GM18505 (cell line): ENCODE measurements at regions not wholly inside any gene's neighbourhood (a gene's known extent, or its start where the extent isn't known, plus 50 kb on each side); places are given as distances from the start of the nearest gene placed in this dataset.
"Not testable (repeated sequence)": the region's sequence is repeated elsewhere in the genome, so short reads cannot be mapped to it uniquely, and the experiment has no call there.

ENCODE experiments used
- ATAC-seq: cut with Tn5 transposase; IDR thresholded peaks from one replicate; pipeline ENCODE4 v1.9.1; 2021; ENCODE audit not compliant: unreplicated experiment
- POLR2A ChIP-seq: IDR thresholded peaks from 4 replicates; pipeline ENCODE4 v1.6.1; 2011; ENCODE audit warnings: borderline replicate concordance; ENCODE audit not compliant: insufficient read depth, insufficient read length; ENCODE audit errors: extremely low read depth

DNA sequence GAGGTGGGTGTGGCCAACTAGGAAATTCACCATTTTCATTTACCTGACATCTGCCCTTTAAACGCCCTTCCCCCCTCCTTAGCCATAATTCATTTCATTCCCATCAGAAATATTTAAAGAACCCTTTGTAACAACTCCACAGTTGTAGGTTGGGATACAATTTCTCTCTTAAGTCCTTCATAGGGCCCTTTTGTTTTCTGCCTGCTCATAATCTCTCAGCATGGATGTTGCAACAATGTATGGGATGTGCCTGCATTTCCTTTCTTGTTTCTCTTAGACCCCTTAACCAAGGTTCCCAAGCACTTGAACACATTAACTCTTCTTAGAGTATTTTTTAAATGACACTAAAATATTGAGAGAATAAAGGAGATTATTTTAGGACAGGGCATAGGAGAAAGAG lies 51.7 kb upstream of the MYO10 start:
- TF ChIP-seq POLR2A, result no peak

DNA sequence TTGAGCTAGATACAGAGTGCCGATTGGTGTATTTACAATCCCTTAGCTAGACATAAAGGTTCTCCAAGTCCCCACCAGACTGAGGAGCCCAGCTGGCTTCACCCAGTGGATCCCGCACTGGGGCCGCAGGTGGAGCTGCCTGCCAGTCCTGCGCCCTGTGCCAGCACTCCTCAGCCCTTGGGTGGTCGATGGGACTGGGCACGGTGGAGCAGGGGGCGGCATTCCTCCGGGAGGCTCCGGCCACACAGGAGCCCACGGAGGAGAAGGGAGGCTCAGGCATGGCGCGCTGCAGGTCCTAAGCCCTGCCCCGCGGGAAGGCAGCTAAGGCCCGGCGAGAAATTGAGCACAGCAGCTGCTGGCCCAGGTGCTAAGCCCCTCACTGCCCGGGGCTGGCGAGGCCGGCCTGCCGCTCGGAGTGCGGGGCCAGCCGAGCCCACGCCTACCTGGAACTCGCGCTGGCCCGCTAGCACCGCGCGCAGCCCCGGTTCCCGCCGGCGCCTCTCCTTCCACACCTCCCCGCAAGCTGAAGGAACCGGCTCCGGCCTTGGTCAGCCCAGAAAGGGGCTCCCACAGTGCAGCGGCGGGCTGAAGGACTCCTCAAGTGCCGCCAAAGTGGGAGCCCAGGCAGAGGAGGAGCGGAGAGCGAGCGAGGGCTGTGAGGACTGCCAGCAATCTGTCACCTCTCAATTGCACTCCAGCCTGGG lies 54.9 kb upstream of the MYO10 start:
- ATAC-seq, result not testable (repeated sequence)

More for the DNA sequence above, 51.7 kb upstream of the MYO10 start:
- ATAC-seq, result no peak

DNA sequence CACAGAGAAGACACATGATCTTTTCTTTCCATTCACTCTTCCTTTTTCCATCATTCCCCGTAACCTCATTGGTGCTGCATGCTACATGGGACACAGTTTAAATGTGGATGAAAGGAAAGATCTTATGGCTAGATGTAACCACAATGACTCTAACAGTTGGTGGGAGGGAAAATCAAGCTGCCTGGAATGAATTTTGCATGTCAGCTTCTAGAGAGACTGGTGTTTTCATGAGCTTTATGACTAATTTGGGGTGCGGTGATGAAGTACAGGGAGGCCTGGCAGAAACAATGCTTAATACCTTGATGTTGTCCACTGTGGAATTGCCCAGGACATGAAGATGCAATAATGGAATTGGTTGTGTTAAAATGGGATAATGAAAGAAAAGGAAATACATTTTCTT lies 55.9 kb upstream of the MYO10 start:
- ATAC-seq, result no peak
- no peak for TF ChIP-seq POLR2A

DNA sequence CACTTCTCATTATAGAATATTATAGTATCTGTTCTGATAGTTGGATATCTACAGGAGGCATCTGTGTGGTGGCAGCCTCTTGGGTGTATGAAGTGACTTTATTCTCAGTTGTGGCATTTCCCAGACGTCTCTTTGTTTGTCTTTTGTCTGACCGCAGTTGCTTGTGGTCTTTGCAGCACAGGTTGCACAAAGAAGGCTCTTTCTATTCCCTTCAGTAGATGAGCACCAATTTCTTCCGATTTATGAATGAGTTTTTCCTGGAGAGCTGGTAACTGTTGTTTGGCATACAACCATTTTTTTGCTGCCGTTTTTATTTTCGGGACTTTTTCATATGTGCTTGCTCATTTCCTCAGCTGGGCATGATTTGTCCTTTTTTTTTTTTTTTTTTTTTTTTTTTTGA lies 56.4 kb upstream of the MYO10 start:
- ATAC-seq, result no peak
- TF ChIP-seq POLR2A, result no peak

DNA sequence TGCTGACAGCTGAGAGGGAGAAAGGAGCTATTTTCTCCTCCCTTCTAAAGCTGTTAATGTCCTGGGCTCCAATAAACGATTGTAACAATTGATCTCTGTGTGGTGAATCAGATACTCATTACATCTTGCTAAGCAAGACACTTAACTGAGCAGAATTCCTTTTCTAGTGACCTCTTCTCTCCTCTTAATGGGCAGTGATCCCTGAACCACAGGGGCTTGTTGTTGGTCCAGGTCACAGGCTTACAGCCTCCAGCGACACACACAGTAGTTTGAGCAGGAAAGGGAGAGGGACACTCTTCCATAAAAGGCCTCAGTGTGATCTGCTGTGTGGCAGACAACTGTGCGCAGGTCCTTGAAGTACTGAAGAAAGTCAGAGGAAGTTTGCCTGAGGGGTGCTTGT lies 58.5 kb upstream of the MYO10 start:
- no peak for ATAC-seq
- no peak for TF ChIP-seq POLR2A

DNA sequence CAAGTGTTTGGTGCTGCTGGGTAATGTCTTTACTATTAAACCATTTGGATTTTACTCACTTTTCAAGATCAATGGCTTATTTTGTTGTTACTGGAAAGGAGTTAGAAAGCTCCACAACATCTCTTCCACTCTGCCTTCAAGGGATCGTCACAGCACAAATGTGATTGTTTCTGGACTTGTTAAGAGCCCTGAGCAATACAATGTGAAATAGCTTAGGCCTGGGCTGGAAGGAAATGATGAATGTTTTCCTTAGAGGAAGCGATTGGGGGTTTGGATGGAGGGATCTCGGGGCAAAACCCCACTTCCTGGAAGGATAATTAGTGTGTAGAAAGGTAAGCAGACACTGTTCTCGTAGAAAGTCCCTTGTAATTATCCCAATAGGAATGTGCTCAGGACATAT lies 59.3 kb upstream of the MYO10 start:
- TF ChIP-seq POLR2A, result no peak
- ATAC-seq, result no peak

DNA sequence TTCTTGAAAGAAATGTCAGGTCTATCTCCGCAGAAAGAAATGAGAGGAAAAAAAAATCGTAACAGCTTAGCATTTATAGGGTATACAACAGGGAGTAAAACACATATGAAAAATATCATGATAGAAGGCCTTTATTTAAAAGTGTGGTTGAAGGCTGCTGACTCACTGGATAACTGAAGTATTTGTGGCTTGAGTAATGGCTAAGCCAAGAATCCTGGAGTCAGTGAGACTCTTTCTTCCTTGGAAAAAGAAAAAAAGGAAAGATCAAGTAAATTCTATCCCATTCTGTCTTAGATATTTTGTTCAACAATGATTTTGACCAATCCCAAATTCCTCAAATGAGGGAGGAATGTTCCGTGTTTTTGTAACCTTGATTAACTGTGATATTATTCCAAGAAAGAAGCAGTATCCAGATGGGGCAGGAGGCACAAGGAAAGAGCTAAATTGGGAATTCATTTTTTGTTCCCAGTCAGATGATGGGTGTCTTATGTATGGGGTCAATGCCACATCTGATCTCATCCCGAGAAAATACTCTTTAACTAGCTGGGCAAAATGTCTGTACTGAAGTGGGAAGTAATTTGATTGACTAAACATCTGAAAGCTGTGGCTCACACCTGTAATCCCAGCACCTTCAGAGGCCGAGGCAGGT lies 64.3 kb upstream of the MYO10 start:
- no peak for TF ChIP-seq POLR2A
- no peak for ATAC-seq

DNA sequence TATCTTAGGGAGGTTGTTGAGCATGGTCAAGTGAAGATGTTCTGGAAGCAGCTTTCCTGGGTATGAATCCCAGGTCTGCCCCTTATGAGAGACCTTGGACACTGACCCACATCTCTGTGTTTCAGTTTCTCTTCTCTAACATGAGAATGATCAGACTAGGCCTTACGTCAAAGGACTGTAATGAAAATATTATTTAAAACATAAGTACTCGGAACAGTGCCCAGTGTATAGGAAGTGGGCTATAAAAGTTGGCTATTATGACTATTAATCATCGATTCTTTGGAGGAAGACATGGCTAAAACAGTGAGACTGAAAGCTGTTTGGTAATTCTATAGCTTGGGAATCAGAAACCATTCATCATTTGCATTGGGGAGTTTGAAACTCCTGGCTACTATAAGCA lies 65.3 kb upstream of the MYO10 start:
- no peak for TF ChIP-seq POLR2A
- ATAC-seq, result no peak

DNA sequence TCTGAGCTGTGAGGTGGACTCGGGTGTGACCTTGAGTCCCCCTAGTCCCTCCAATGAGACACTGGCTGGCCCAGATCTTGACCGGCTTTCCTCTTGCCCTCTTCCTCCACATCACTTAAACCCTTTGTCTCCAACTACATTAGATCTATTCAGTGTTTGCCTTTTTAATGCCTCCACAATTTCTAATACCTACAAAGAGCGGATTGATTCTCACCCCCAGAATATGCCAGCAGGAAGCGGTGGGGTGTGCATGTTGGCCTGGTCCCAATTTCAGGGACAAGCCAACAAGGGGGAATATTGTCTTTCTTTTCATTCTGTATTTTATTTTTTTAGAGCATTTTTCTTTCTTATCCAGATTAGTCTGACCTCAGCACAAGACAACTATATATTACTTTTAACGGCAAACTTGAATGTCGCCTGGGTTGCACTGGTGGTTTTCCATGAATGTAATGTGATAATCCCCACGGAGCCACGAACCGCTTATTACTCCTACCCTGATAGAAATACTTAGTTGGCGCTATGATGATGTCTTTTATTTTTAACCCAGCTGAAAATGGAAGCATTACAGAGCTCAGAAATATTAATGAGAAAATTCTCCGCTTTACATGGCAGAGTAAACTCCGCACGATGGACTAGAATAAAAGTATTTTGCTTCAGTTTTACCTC lies 68.5 kb upstream of the MYO10 start:
- ATAC-seq, result no peak
- no peak for TF ChIP-seq POLR2A

DNA sequence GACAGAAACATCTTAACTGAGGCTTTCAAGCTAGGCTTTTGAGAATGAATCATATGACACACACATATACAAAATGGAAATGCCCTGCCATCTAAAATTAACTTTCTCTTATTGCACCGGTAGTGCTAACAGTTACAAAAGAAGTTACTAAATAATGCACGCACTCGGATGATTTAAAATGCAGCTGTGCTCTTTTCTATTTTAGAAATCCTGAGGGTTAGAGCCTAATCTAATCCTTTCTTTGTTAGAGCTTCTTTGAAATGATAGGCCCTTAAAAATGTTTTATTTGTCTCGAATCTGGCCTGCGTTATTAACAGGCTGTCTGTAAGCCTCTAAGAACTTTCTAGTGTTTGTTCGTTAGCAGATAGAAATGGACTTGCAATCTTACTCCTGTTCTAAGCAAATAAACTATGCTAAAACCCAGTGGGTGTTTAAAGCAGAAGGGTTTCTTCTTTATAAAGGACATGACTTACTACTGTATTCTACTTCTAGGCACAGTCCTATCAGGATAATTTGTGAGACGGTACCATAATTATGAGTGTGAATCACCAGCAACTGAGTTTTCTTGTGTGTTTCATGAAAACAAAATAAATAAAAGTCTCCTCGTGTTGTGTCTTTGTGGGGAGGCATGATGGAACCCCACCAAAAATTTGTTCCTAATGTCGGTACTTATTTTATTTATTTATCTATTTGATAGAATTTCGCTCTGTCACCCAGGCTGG lies 69.2 kb upstream of the MYO10 start:
- TF ChIP-seq POLR2A, result no peak
- no peak for ATAC-seq

DNA sequence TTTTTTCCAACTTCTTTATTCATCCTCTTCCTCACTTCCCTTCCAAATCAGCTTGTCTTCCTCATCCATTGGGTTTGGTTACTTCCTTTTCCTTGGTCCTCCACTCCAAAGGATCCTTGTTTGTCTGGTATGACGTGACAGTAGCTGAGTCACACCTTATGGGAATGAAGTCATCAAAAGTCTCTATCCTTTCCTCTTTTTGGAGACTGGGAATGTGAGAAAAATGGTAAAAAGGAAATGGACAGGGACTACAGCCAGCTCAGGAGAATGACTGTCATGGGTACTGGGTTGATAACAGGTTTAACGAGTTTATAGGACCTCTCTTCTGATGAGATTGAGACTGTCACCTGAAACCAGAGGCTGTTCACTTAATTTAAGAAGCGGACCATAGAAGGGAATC lies 76.2 kb upstream of the MYO10 start:
- no peak for TF ChIP-seq POLR2A
- no peak for ATAC-seq

DNA sequence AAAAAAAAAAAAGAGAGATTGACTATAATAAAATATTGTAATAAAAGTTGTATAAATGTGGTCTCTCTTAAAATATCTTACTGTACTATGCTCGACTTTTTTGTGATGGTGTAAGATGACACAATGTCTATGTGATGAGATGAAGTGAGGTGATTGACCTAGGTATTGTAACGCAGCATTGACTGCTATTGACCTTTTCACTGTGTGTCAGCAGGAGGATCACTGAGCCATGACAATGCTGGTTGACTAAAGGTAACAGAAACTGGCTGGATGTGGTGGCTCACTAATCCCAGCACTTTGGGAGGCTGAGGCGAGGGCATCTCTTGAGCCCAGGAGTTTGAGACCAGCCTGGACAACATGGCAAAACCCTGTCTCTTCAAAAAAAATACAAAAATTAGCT lies 78.6 kb upstream of the MYO10 start:
- ATAC-seq, result no peak
- no peak for TF ChIP-seq POLR2A

DNA sequence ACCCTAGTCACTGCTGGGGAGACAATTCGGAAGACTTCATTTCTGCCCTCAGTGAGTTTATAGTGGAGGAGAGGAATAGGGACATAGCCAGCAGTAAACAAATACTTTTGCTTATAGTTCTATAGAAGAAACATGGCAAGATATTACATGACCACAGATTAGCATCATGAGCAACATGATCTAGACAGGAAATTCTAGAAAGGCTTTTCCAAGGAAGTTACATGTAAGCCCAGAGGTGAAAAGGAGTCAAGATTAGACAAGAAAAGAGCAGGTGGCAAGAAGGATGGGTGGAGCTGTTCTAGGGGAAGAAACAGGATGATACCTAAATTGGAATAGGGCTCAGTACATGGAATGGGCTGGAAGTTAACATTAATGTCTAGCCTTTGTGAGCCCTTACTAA lies 82.8 kb upstream of the MYO10 start:
- no peak for ATAC-seq
- TF ChIP-seq POLR2A, result no peak

DNA sequence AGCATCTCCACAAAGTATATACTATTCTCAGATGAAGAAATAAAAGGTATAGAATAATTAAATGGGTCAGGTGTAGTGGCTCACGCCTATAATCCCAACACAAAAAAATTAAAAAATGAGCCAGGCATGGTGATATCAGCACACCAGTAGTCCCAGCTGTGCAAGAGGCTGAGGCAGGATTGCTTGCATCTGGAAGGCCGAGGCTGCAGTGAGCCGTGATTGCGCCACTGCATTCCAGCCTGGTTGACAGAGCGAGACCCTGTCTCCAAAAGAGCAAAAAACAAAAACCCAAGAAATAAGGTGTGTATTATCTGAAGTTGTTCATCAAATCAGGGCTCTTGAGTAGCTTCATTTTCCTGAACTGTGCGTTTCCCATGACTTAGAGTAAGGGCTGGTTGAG lies 83.2 kb upstream of the MYO10 start:
- no peak for TF ChIP-seq POLR2A
- no peak for ATAC-seq
